ENCODE measurements at regions not wholly inside any gene's neighbourhood (a gene's known extent, or its start where the extent isn't known, plus 50 kb on each side); places are given as distances from the start of the nearest gene placed in this dataset.

GRCh38 chr4:107279733-107280132 is 243.6 kb upstream of the DKK2 start:
- Histone ChIP-seq H2AFZ (ENCODE audit: low read depth, low read length) (no peak overlapping the region), H3K9ac (ENCODE audit: low read length) (no peak overlapping the region), H3K27me3 (ENCODE audit: insufficient read depth, low read depth, low read length) (no peaks in the 10 kb centered on the region), H3K4me2 (ENCODE audit: low read length) (no peak overlapping the region), H3K36me3 (ENCODE audit: insufficient read depth, low read length) (no peaks in the 10 kb centered on the region), H3K9me2 (ENCODE audit: insufficient read depth, low read length) (no peaks in the 10 kb centered on the region), H3K9me3 (ENCODE audit: low read length) (no peaks in the 10 kb centered on the region), H3K79me2 (replicated peaks; ENCODE audit: insufficient read depth, low read length) (no peaks in the 10 kb centered on the region), H3F3A (ENCODE audit: insufficient read depth, low read length, poor library complexity, severe bottlenecking) (no peaks in the 10 kb centered on the region), H3K4me3 (ENCODE audit: low read length) (no peak overlapping the region), H3K27ac (ENCODE audit: low read length) (no peak overlapping the region), H4K20me1 (ENCODE audit: insufficient read depth) (no peaks in the 10 kb centered on the region)
- no peak for TF ChIP-seq CTCF (IDR thresholded peaks at IDR 0.05; ENCODE audit: poor library complexity, severe bottlenecking)

DNA sequence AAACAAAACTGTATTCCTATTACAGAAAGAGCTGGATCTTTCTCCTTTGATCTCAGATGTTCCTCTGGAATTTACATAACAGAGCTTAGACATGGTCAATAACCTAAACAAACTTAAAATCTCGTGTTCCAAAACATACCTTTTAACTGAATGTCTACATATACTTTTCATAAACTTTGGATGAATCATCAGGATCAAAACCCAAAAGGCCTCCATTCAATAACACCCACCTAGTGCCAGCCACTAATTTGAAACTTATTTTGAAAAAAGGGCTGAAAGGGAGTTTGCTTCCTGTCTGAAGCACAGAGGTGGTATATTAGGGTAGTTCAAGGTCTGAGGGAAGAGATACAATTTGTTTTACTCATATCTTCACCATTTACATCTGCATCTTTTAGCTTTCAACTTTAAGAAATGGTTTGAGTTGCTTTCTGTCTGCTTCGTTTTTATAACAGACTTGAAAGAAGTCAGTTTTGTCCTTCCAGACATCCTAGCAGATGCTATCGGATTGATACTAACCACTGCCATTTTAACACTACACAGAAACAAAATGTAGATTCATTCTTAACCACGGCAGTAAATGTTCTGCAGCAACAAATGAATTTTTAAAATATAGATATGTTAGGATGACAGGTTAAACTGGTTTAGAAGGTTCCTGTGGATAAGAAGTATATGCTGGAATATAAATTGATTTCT is 242.8 kb upstream of the DKK2 start:
- Histone ChIP-seq H3K4me2 (ENCODE audit: low read length) (no peak overlapping the region), H3K9ac (ENCODE audit: low read length) (no peak overlapping the region), H3K4me3 (ENCODE audit: low read length) (no peak overlapping the region), H3K36me3 (ENCODE audit: insufficient read depth, low read length) (no peaks in the 10 kb centered on the region), H3K9me3 (ENCODE audit: low read length) (no peaks in the 10 kb centered on the region), H3K79me2 (replicated peaks; ENCODE audit: insufficient read depth, low read length) (no peaks in the 10 kb centered on the region), H3K9me2 (ENCODE audit: insufficient read depth, low read length) (no peaks in the 10 kb centered on the region), H3F3A (ENCODE audit: insufficient read depth, low read length, poor library complexity, severe bottlenecking) (no peaks in the 10 kb centered on the region), H4K20me1 (ENCODE audit: insufficient read depth) (no peaks in the 10 kb centered on the region), H3K27ac (ENCODE audit: low read length) (no peak overlapping the region), H3K27me3 (ENCODE audit: insufficient read depth, low read depth, low read length) (no peaks in the 10 kb centered on the region), H2AFZ (ENCODE audit: low read depth, low read length) (no peak overlapping the region)
- TF ChIP-seq POLR2AphosphoS5 (IDR thresholded peaks at IDR 0.05) (no peak), TAF1 (IDR thresholded peaks at IDR 0.05; ENCODE audit: low read depth) (no peak), RAD21 (conservative IDR thresholded peaks at IDR 0.05) (no peak), SMC3 (conservative IDR thresholded peaks at IDR 0.05; ENCODE audit: poor library complexity) (no peak)

DNA sequence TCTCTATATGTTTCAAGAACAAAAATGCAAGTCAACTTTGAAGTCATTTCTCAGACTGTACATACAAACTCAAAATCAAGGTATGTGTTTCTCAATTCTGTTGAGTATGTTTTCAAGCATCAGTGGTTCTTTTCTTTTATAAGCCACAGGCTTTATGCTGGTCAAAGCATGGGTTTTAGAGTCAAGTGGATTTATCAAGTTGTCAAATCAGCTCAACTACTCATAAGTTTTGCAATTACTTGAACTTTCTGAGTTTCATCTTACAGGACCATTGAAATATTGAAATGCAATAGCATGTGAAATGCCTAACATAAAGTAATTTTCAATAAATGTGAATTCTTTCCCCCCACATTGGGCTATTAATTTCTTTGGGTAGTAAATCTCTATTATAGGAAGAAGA is 239.9 kb upstream of the DKK2 start:
- no peaks in the 10 kb centered on the region for H3K27me3 ChIP-seq (ENCODE audit: insufficient read depth, low read depth, low read length)
- no peak overlapping the region for H2AFZ ChIP-seq (ENCODE audit: low read depth, low read length)
- no peak overlapping the region for H3K4me2 ChIP-seq (ENCODE audit: low read length)
- no peaks in the 10 kb centered on the region for H4K20me1 ChIP-seq (ENCODE audit: insufficient read depth)
- no peak overlapping the region for H3K9ac ChIP-seq (ENCODE audit: low read length)
- no peak for TF ChIP-seq SMC3 (conservative IDR thresholded peaks at IDR 0.05; ENCODE audit: poor library complexity)
- no peaks in the 10 kb centered on the region for H3K9me2 ChIP-seq (ENCODE audit: insufficient read depth, low read length)
- no peaks in the 10 kb centered on the region for H3K36me3 ChIP-seq (ENCODE audit: insufficient read depth, low read length)
- no peaks in the 10 kb centered on the region for H3K9me3 ChIP-seq (ENCODE audit: low read length)
- no peak overlapping the region for H3K27ac ChIP-seq (ENCODE audit: low read length)
- no peak overlapping the region for H3K4me3 ChIP-seq (ENCODE audit: low read length)
- no peaks in the 10 kb centered on the region for H3K79me2 ChIP-seq (replicated peaks; ENCODE audit: insufficient read depth, low read length)
- H3F3A ChIP-seq (ENCODE audit: insufficient read depth, low read length, poor library complexity, severe bottlenecking), result no peaks in the 10 kb centered on the region

DNA sequence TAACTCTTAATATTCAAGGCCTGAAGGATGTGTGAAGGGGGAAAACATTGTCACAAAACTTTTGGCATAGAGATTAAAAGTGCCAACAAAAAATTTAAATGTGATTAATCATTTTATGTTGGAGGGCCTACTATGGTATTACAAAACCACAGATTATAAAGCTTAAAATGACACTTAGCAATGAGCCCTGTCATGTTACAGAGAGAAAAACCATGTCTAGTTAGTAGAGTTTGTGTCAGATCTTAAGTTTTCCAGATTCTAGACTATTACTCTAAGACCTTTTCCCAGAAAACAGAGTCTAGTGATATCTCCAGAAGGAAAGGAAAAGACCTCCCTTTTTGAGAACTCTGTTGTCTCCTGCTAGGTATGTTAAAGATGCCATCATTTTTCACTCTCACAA is 239.1 kb upstream of the DKK2 start:
- Histone ChIP-seq H3K4me3 (ENCODE audit: low read length) (no peak overlapping the region), H3K4me2 (ENCODE audit: low read length) (no peak overlapping the region), H3K9me2 (ENCODE audit: insufficient read depth, low read length) (no peaks in the 10 kb centered on the region), H3K27me3 (ENCODE audit: insufficient read depth, low read depth, low read length) (no peaks in the 10 kb centered on the region), H4K20me1 (ENCODE audit: insufficient read depth) (no peaks in the 10 kb centered on the region), H3F3A (ENCODE audit: insufficient read depth, low read length, poor library complexity, severe bottlenecking) (no peaks in the 10 kb centered on the region), H3K27ac (ENCODE audit: low read length) (no peak overlapping the region), H3K9ac (ENCODE audit: low read length) (no peak overlapping the region), H3K79me2 (replicated peaks; ENCODE audit: insufficient read depth, low read length) (no peaks in the 10 kb centered on the region), H3K36me3 (ENCODE audit: insufficient read depth, low read length) (no peaks in the 10 kb centered on the region), H3K9me3 (ENCODE audit: low read length) (no peaks in the 10 kb centered on the region), H2AFZ (ENCODE audit: low read depth, low read length) (no peak overlapping the region)
- TF ChIP-seq EP300 (conservative IDR thresholded peaks at IDR 0.05; ENCODE audit: poor library complexity, severe bottlenecking), result no peak
- TF ChIP-seq SMC3 (conservative IDR thresholded peaks at IDR 0.05; ENCODE audit: poor library complexity), result no peak

Measured in neural cell (in vitro differentiated cells).